HG02840 (cell line): ENCODE measurements at regions not wholly inside any gene's neighbourhood (a gene's known extent, or its start where the extent isn't known, plus 50 kb on each side); places are given as distances from the start of the nearest gene placed in this dataset.
"Not testable (repeated sequence)": the region's sequence is repeated elsewhere in the genome, so short reads cannot be mapped to it uniquely, and the experiment has no call there.

Experiments
- ATAC-seq: cut with Tn5 transposase; IDR thresholded peaks from one replicate; pipeline ENCODE4 v1.9.1; 2021; ENCODE audit warnings: mild to moderate bottlenecking, moderate library complexity, moderate number of reproducible peaks; ENCODE audit not compliant: unreplicated experiment, low FRiP score

- ATAC-seq = no peak
Measured at GRCh38 chr20:48220033-48220633, 434.9 kb upstream of the SULF2 start.

DNA sequence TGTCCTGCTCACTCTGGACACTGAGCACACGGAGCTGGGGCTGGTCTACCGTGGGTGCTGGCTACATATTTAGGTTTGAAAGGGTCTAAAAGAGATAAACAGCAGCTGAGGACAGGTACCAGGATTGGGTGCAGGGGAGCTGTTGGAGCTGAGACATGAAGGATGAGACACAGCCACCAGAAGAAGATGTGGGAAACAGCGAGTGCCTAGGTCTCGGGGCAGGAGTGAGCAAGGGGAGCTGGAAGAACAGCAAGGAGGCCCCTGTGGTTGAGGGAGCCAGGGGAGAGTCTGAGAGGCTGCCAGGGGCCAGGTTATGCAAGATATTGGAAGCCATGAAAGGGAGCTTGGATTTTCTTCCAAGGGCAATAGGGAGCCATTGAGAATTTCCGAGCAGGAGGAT lies 434.0 kb upstream of the SULF2 start:
- no peak for ATAC-seq

DNA sequence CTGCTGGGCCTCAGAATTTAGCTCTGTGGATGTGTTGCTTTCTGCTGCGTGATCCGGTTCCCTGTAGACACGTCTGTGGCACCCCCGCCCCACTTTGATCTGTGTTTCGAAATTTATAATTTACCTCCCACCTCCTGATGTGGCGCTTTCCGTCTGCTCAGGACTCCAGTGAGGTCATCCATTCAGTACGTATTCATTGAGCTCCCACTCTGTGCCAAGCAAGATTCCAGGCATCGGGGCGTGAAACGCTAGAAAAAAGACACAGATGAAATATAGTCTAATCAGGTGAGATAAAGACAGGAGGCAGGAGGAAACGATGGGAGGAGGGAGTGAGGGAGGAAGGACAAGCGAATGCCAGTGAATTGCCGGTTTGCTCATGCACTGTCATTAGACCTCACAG lies 431.9 kb upstream of the SULF2 start:
- ATAC-seq = no peak

GRCh38 chr20:48215536-48215935 lies 430.3 kb upstream of the SULF2 start:
- ATAC-seq = no peak

DNA sequence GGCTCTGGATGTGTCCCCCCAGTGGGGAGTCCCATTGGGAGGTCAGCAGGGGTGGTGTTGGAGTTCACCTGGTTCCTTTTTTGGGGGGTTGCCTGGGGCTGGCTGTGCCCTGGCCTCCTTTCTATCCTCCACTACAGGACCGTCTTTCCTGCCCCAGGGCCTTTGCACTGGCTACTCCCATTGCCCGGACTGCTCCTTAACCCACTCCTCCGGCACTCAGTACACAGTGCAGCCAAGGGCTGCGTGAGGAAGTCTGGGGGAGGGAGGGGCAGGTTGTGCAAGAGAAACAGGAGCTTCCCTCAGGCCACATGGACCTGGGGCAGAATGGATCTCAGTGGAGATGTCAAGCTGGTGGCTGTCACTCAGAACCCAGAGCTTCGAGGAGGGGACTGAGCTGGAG lies 429.3 kb upstream of the SULF2 start:
- ATAC-seq = no peak

DNA sequence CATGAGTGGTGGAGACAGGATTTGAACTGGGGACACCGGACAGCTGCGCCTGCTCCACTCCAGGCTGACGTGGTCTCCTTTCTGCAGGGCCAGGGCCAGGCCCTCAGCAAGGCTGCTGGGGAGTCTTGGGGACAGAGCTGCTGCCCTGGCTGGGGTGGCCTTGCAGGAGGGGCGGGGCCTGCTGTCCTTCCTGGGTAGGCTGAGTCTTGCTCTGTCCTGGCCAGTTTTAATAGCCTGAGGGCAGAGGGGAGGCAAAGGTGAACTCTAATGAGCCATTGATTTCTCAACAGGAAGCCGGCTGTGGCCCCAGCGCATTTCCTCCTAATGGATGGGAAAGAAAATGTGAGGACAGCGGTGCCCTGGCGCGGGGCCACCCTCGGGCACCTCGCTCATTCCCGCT lies 428.4 kb upstream of the SULF2 start:
- ATAC-seq = not testable (repeated sequence)

GRCh38 chr20:48212806-48213509 lies 427.7 kb upstream of the SULF2 start:
- ATAC-seq = no peak

GRCh38 chr20:48211847-48212246 lies 426.6 kb upstream of the SULF2 start:
- ATAC-seq = no peak

DNA sequence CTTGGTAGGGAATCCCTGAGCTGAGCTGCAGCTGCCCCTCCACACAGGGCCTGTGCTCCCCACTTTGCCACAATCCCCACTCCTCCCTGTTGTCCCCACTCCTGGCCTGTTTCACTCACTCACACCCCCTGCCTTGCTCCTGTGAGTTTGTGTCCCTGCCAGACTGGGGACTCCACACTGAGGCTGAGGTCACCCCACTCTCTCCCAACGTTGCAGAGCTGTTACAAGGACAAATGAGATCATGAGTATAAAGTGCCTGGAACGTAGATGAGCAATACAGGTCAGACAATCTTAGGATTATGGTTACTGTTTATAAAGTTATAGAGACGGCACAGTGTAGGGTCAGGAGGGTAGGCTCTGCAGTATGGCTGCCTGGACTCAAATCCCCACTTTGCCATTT lies 426.0 kb upstream of the SULF2 start:
- no peak for ATAC-seq

- no peak for ATAC-seq
Measured at GRCh38 chr20:48210111-48211027, 425.1 kb upstream of the SULF2 start.

DNA sequence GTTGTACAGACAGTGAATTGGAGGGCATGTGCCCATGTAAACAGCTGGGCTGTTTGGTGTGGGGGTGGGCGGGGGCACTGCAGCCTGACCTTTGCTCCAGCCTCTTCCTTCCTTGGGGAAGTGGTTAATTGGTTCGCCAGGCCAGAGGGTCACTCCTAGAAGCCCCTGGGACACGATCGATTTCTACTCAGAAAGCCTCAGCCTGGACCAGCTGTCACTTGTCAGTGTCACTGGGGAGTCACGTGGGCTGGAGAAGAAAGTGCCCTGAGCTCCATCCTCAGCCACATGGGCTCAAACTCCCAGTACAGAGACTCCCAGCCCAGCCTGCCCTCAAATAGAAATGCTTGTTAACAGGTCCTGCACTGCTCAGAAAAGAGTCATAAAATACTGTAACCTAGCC lies 423.8 kb upstream of the SULF2 start:
- ATAC-seq = no peak

DNA sequence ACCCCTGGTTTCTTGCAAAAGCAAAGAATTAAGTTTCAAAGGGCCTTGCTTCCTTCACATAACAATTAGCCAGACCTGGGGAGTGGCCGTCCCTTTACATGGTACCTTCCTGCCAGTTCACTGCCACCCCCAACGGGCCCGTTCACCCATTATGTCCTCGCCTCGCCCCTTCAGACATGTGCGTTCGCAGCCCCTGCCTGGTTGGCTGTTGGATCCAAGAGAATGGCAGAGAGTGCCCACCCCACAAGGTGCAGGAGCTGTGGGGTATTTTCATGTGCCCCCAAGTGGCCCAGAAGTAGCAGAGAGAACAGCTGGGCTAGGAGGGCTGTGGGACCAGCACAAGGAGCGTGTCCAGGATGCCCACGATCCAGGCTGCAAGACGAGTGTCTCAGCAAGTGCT lies 422.9 kb upstream of the SULF2 start:
- no peak for ATAC-seq

GRCh38 chr20:48207505-48207904 lies 422.2 kb upstream of the SULF2 start:
- ATAC-seq = no peak

GRCh38 chr20:48205786-48206185 lies 420.5 kb upstream of the SULF2 start:
- ATAC-seq = no peak

DNA sequence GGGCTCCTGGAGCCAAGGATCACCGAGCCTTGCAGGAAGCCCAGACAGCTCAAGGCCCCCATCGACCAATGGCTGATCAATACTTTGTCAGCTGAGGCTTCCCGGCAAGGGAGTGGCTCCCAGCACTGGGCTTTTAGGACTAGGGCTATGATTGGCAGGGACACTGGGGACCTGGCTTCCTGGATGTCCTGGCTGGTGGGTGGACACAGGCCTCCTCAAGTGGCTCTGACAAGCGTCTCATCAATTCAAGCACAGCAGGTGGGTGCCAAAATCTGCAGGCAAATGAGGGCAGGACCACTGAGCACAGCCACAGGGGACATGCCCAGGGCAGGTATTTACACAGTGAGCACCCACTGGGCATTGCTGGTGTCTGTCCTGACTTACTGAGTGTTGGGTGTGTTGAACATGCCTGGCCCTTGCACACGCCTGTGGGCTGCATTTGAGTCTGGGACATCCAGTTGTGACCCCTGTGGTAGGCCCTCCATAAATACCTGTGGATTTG lies 420.1 kb upstream of the SULF2 start:
- ATAC-seq = no peak

- no peak for ATAC-seq
Measured at GRCh38 chr20:48204499-48204898, 419.2 kb upstream of the SULF2 start.

GRCh38 chr20:48203252-48203651 lies 418.0 kb upstream of the SULF2 start:
- no peak for ATAC-seq

- no peak for ATAC-seq
Measured at GRCh38 chr20:48202334-48203113, 417.2 kb upstream of the SULF2 start.

DNA sequence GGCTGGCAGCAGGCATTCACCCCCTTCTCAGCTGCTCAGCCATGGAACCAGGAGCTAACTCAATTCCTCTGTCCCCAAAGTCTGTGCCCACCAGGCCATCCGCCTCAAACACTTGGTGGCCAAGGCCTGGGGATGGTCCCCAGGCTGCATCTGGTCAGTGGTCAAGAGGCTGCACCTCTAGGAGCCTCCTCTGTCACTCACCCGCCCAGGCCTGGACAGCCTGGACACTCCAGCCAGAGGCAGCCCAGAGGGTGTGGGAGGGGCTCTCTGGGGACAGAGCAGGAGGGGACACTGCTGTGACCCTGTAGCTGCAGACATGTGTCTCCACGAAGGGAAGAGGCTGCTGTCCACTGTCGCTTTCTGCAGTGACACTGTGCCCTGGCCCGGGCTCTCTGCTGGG lies 416.6 kb upstream of the SULF2 start:
- ATAC-seq = no peak

- no peak for ATAC-seq
Measured at GRCh38 chr20:48201188-48201587, 415.9 kb upstream of the SULF2 start.
